SK-MEL-5 (cell line): ENCODE measurements at regions not wholly inside any gene's neighbourhood (a gene's known extent, or its start where the extent isn't known, plus 50 kb on each side); places are given as distances from the start of the nearest gene placed in this dataset.

Experiments
- DNase-seq: peaks from one replicate; pipeline ENCODE4 v3.0.0-alpha.2; 2016; ENCODE audit warnings: low read depth, low spot score
- in situ Hi-C: cut with HindIII; loops from 2 replicates; pipeline ENCODE4 v1.10.0; 2016; ENCODE audit warnings: low sequenced_read_pairs, high pct_unique_total_duplicates, low pct_unique_long_range_greater_than_20kb

GRCh38 chr3:124276133-124276532, 284.2 kb upstream of the ROPN1 start:
- in situ Hi-C loops: no loop called here
- DNase-seq: no peak

DNA sequence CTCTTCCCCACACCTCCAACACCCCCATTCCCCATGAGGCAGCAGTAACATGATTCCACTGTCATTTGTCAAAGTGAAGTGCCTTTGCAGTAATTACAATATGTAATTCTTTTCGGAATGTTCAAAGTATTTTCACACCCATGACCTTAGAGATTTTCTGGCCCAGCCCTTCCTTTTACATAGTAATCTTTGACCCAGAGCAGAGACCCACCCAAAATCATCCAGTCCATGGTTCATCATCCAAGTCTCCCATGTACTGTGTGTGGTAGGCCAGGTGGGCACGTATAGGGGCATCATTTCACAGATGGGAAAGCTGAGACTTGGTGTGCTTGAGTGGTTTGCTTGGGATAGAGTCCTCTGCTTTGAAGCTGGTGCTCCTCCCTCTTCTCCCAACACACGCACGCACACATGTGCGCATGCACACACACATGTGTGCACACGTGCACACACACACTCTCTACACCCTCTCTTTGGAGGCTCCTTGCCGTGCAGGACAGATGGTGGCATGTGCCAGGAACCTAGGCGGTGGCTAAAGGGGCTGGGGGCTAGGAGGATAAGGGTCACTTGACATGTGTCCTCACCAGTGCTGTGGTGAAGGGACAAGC, 284.7 kb upstream of the ROPN1 start:
- DNase-seq: no peak
- in situ Hi-C loops: no loop called here

DNA sequence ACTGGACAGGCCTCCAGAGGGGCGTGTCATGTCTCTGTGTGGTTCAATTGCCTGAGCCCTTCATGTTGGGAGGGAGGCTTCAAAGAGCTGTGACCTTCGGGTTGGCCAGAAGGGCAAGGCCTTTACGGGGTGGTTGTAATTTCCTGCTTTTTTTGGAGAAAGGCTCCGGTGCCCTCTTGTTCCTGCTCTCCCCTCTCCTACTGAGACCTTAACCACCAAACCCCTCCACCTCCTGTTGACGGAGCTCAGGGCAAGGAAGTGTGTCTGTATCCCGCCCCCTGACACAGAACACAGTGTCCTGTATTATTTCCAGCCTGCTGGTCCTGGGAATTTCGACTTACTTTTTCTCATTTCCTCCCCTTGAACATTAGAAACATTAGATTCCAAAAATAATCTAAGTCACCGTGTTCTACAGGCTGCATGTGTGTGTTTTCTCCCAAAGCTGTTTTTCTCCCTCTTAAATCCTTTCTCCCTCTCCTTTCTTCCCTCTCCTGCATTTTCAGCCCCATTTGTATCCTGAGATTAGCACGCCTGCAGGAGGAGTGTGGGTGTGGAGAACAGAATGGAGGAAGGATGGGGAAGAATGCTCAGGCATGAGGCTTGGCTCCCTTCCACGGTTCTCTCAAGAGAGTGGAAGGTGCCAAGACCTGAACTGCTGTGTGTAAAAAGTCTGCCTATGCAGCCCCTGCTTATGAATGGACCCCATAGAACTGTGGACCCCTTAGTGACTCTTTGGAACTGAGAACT, 285.4 kb upstream of the ROPN1 start:
- no peak for DNase-seq
- in situ Hi-C loops: no loop called here

DNA sequence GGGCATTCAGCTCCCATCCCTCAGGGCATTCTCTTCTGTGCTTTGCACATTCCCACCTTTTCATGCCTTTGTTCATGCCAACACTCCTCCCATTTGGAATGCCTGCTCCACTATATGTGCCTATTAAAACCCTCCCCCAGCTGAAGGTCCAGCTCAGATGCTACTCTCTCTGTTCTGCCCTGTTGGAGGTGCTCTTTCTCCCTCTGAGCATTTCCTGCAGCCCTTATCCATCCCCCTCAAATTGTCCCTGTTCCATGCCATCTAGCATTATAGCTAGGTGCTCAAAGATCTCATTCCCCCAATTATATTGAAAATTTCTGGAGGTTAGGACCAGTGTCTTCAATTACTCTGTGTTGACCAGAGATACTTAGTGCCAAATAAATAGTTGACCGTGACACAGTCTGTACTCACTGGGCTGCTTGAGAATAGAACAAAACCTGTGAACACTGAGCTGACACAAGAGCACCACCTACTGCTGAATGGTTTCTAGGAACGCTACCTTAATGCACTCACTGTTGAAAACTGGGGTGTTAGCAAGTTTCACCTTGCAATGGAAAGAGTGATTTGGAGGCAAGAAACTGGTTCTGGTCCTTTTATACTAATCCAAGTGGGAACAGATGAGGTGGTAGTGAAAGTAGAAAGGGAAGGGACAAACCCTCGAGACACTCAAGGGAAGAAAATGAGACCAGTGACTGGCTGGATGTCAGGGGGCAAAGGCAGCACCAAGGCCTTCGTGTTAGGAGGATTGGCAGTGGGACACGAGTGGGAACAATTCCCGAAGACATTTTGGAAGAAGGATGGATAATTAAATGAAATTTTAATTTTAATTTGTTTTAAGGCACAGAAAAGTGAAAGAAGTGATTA, 289.8 kb upstream of the ROPN1 start:
- DNase-seq: peak; percentile 60
- in situ Hi-C loops: no loop called here

DNA sequence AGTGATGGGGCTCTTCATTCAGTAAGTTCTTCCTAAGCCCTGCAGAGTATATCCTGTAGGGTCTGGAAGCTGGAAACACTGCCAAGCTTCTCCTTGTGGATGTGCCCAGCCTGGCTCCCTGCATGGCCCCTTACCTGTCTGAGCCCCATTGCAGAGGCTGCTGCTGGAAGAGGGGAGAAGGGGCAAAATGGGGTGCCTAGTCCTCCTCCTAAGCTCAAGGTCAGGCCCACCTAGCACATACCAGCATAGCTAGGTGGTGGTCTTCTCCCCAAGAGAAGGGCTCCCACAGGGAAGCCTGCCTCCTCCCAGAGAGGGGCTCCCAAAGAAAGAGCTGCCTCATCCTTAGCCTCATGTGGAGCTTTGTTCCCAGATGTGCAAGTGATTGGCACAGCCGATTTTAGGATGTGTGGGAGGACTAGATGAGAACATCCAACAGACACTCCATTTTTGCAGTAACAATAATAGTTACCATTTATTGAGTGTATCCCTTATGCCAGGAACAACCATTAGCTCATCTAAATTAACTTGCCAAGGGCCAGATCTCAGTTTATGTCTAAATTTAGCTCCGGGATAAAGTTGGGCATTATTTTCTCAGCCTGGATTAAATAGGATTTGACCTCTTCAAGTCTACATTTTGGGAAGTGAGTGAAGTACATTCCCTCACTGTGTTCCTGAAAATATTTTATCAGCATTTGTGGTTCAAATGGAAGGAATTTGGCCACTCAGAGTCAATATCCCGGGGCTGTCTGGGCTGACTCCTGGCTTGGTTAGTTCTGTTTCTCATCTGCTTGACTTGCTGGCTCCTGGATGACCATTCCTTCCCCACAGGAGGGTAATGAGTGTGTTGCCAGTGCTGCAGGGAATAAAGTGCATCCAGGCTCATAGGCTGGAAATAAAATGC, 291.1 kb upstream of the ROPN1 start:
- no peak for DNase-seq
- in situ Hi-C loops: no loop called here

DNA sequence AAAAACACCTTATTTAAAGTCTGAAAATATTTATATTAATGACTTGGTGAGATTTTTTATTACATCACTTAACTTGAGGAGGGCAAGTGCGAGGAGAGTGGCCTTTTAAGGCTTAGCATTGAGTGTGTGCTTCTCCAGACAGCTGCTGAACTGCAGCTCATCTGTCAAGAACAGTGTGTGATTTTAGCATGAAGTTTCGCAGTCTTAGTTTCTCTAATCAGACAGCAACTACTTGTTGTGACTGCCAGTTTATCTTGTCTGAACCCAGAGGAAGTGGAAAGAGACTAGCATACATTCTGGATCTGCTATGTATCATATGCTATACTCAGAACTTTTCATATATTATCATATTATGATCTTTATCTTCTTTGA, 291.7 kb upstream of the ROPN1 start:
- in situ Hi-C loops: no loop called here

DNA sequence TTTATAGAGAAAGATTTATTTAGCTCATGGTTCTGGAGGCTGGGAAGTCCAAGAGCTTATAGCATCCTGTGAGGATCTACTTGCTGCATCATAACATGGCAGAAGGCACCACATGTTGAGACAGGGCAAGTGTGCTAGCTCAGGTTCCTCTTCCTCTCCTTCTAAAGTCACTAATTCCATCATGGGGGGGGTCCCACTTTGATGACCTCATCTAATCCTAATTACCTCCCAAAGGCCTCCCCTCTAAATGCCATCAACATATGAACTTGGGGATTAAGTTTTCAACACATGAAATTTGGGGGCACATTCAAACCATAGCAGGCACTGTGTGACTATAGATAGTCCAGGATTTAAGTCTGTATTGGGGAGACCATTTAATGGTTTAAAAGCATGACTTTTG, 297.1 kb upstream of the ROPN1 start:
- DNase-seq: no peak
- in situ Hi-C loops: no loop called here

More for the DNA sequence above, 291.7 kb upstream of the ROPN1 start:
- no peak for DNase-seq

DNA sequence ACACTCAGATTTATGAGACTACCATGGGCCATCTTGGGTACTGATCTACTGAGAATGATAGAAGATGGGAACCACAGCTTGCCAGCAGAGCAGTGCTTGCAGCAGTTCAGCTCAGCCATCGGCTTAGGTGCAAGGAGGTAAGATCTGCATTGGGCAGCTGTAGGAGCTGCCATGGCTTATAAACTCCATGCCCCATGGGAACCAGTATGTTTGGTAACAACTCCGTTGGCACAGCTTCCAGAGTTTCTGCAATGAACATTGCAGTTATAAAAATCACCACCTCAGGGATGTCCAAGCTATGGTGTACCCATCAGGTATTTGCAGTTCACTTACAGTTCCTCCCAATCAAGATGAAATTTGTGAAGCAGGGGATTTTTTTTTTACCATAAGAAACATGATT, 299.1 kb upstream of the ROPN1 start:
- in situ Hi-C loops: no loop called here
- DNase-seq: no peak

DNA sequence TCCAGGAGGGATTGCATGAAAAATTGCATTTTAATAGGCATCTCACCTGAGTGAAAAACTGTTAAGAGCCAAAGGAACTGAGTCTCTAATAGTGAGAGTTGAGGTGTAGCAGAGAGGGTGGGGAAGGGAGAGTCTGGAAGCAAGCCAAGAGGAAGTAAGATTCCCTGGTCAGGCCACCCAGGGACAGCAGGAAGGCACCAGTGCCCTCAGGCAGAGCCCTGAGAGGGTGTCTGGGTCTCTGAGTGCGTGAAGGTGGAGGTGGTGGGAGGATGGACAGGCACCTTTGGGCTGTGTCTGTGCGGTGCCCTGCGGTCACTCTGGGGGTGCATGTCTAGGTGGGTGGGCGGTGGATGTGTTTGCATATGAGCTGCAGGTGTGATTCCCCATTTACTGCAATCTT, 300.4 kb upstream of the ROPN1 start:
- in situ Hi-C loops: no loop called here
- no peak for DNase-seq

DNA sequence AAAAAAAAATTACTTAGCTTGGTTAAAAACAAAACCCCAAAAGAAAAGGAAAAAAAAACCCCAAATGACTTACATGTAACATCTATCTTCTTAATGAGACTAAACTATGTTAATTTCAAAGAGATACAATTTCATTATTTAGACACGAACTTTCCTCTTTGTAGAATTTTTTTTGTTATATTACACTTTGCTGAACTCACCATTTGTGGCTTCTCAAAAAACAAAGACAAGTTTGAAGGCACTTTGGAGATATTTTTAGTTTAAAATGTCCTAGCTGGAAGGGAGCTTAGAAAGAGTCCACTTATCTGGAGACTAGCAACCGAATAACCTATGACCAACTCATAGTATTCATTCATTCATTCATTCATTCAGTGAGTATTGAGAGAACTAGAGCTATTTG, 301.7 kb upstream of the ROPN1 start:
- DNase-seq: no peak
- in situ Hi-C loops: no loop called here

GRCh38 chr3:124295362-124295761, 303.4 kb upstream of the ROPN1 start:
- in situ Hi-C loops: no loop called here
- DNase-seq: no peak

GRCh38 chr3:124296406-124296805, 304.5 kb upstream of the ROPN1 start:
- DNase-seq: no peak
- in situ Hi-C loops: no loop called here

DNA sequence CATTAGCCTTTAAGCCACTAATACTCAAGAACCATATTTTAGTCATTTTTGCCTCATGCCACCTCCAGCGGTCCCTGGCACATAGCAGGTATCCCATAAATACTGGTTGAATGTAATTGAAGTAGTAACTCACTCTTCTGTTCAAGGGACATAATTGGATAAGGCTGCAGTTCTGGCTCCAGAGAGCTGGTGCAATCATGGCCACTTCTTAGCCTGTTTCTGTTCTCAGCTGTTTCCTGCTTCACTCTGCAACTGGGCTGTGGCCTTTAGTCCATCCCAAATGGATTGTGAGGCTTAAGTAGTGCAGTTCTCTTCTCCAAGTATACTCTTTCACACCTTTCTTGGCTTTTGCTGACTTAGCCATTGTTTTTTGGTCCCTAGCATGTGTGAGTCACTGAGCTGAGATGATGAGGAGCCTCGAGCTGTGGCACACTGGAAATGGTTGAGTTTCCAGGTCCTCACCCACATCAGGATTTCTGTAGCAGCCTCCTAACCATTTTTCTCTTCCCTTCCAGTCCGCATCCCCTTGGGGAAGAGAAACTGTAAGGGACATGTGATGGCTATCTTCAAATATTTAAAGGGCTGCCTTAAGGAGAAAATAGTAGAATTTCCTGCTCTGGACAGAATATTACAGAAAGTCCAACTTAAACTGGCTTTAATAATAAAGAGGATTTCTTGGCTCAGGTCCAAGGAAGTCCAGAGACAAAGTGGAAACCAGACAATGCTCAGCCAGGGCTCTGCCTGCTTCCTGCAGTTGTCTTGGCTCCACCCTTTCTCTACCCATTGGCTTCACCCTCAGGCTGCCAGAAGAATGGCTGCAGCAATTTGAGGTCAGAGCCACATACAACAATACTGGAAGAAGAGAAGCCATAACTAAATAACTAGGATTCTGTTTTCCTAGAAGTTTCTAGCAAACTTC, 305.4 kb upstream of the ROPN1 start:
- no peak for DNase-seq
- in situ Hi-C loops: no loop called here

DNA sequence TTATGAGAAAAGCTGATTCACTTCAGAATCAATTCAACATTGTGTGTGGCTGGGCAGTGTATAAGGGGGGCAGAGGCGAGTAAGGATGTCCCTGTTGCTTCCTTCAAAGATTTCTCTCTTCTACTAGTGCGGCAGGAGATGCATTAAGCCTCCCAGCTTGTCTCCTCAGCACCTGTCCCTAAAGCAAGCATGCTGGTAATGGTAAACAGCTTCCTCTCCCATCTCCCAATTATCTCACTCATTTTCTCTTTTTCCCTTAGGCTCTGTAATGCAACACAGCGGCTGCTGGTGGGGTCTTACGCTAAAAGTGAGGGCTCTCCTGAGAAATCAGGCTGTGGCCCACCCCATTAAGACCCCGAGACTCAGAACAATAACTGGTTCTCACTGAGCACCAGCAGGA, 306.4 kb upstream of the ROPN1 start:
- in situ Hi-C loops: no loop called here

GRCh38 chr3:124298951-124299350, 307.0 kb upstream of the ROPN1 start:
- in situ Hi-C loops: no loop called here
- no peak for DNase-seq

More for the DNA sequence above, 306.4 kb upstream of the ROPN1 start:
- no peak for DNase-seq

GRCh38 chr3:124299831-124300230, 307.9 kb upstream of the ROPN1 start:
- in situ Hi-C loops: no loop called here
- no peak for DNase-seq

DNA sequence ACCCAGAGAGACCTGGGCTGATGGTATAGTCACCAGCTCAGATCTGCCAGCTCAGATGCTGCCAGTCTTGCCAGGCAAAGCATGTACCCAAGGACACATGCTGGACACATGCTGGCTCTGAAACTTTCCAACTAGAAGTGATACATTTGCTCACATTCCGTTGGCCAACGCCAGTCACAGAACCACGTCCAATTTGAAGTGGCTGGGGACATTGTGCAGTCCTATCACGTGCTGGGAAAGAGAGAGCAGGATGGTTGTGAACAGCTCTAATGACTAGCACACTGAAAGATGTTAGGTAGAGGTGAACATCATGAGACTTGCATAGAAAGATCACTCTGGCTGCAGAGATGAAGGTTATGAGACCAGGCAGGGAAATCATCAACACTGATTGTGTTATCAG, 308.5 kb upstream of the ROPN1 start:
- no peak for DNase-seq
- in situ Hi-C loops: no loop called here
